K562 (cell line): ENCODE measurements at regions not wholly inside any gene's neighbourhood (a gene's known extent, or its start where the extent isn't known, plus 50 kb on each side); places are given as distances from the start of the nearest gene placed in this dataset.

ENCODE experiments used
- CAMTA2 ChIP-seq: fragments of 250-450 bp; sonication (Bioruptor Pico); conservative IDR thresholded peaks from 2 replicates; pipeline ENCODE4 v1.5.1; 2022
- FOXJ2 ChIP-seq: fragments of 200-800 bp; sonication (Bioruptor generic); IDR thresholded peaks from 2 replicates; pipeline ENCODE4 v1.6.1; 2016; ENCODE audit warnings: missing genetic modification characterization, missing compliant biosample characterization
- GTF2F1 ChIP-seq: IDR thresholded peaks from 2 replicates; pipeline ENCODE4 v1.6.1; 2011; ENCODE audit warnings: low read depth, low read length, improper control_type of control experiment
- HNRNPH1 ChIP-seq: fragments of 200-400 bp; formaldehyde crosslinking; optimal IDR thresholded peaks from 2 replicates; pipeline ENCODE3; 2017; ENCODE audit warnings: low read depth, mild to moderate bottlenecking, low read length, moderate library complexity
- PTBP1 ChIP-seq: fragments of 200-400 bp; formaldehyde crosslinking; IDR thresholded peaks from 2 replicates; pipeline ENCODE4 v1.6.1; 2017; ENCODE audit warnings: low read depth, low read length
- RAD21 ChIP-seq, 2 experiments: fragments of 250-450 bp in 1 of 2; fragments of 450-650 bp in 1 of 2; sonication (Bioruptor Pico) in 1 of 2; formaldehyde crosslinking in 1 of 2; IDR thresholded peaks in 1 of 2; conservative IDR thresholded peaks in 1 of 2; 2 replicates each; pipeline versions ENCODE4 v1.4.0 to v1.8.0; 2020 to 2022; ENCODE audit warnings: mild to moderate bottlenecking in 2 of 2, moderate library complexity in 1 of 2
- SRSF9 ChIP-seq: fragments of 200-400 bp; formaldehyde crosslinking; IDR thresholded peaks from 2 replicates; pipeline ENCODE4 v1.6.1; 2017; ENCODE audit warnings: low read depth, low read length, borderline replicate concordance
- ZFX ChIP-seq: sonication (generic); formaldehyde crosslinking; IDR thresholded peaks from 2 replicates; pipeline ENCODE4 v1.8.0; 2022; ENCODE audit warnings: mild to moderate bottlenecking, missing genetic modification reagents, moderate library complexity
- ZNF551 ChIP-seq: fragments of 250-450 bp; sonication (Bioruptor Pico); IDR thresholded peaks from 2 replicates; pipeline ENCODE4 v1.5.0; 2021; ENCODE audit warnings: mild to moderate bottlenecking, moderate library complexity
- TF ChIP-seq, protein P1 (sequence below): sonication (generic); formaldehyde crosslinking; IDR thresholded peaks from 2 replicates; pipeline ENCODE4 v1.8.1; 2022; ENCODE audit warnings: missing genetic modification reagents
- TF ChIP-seq, protein P2 (sequence below): sonication (generic); formaldehyde crosslinking; IDR thresholded peaks from 2 replicates; pipeline ENCODE4 v1.8.0; 2022; ENCODE audit warnings: mild to moderate bottlenecking, missing genetic modification reagents, borderline replicate concordance
- TF ChIP-seq, protein P3 (sequence below), 3 experiments: IDR thresholded peaks in 2 of 3; conservative IDR thresholded peaks in 1 of 3; 2 replicates each; pipeline ENCODE4 v1.5.1; 2011 to 2012; ENCODE audit warnings: low read length in 3 of 3, mild to moderate bottlenecking in 3 of 3, control low read depth in 2 of 3, improper control_type of control experiment in 1 of 3, inconsistent platforms in 1 of 3, low read depth in 1 of 3, mixed read lengths in 1 of 3, moderate library complexity in 1 of 3; ENCODE audit not compliant: insufficient read depth in 2 of 3

DNA sequence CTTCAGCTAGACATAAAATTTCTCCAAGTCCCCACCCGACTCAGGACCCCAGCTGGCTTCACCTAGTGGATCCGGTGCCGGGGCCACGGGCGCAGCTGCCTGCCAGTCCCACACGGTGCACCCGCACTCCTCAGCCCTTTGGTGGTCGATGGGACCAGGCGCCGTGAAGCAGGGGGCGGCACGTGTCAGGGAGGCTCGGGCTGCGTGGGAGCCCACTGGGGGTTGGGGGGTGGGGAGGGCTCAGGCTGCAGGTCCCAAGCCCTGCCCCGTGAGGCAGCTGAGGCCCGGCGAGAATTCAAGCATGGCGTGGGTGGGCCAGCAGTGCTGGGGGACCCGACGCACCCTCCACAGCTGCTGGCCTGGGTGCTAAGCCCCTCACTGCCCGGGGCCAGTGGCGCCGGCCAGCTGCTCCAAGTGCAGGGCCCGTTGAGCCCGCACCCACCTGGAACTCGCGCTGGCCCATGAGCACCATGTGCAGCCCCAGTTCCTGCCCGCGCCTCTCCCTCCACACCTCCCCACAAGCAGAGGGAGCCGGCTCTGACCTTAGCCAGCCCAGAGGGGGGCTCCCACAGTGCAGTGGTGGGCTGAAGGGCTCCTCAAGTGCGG lies 747.0 kb downstream of the FAM181B start:
- TF ChIP-seq GTF2F1 (no peak), SRSF9 (no peak), RAD21 (CRISPR knock-in tag; conservative IDR thresholded peaks at IDR 0.05 in 1 of 2, IDR thresholded peaks at IDR 0.05 in 1 of 2) (no peak), HNRNPH1 (no peak), FOXJ2 (tag) (no peak), CAMTA2 (no peak), PTBP1 (no peak), ZNF551 (no peak), ZFX (CRISPR knock-in tag) (no peak)
- TF ChIP-seq, protein P1, sequence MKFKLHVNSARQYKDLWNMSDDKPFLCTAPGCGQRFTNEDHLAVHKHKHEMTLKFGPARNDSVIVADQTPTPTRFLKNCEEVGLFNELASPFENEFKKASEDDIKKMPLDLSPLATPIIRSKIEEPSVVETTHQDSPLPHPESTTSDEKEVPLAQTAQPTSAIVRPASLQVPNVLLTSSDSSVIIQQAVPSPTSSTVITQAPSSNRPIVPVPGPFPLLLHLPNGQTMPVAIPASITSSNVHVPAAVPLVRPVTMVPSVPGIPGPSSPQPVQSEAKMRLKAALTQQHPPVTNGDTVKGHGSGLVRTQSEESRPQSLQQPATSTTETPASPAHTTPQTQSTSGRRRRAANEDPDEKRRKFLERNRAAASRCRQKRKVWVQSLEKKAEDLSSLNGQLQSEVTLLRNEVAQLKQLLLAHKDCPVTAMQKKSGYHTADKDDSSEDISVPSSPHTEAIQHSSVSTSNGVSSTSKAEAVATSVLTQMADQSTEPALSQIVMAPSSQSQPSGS (CRISPR knock-in tag), result no peak
- TF ChIP-seq, protein P2, sequence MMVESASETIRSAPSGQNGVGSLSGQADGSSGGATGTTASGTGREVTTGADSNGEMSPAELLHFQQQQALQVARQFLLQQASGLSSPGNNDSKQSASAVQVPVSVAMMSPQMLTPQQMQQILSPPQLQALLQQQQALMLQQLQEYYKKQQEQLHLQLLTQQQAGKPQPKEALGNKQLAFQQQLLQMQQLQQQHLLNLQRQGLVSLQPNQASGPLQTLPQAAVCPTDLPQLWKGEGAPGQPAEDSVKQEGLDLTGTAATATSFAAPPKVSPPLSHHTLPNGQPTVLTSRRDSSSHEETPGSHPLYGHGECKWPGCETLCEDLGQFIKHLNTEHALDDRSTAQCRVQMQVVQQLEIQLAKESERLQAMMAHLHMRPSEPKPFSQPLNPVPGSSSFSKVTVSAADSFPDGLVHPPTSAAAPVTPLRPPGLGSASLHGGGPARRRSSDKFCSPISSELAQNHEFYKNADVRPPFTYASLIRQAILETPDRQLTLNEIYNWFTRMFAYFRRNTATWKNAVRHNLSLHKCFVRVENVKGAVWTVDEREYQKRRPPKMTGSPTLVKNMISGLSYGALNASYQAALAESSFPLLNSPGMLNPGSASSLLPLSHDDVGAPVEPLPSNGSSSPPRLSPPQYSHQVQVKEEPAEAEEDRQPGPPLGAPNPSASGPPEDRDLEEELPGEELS, result no peak
- TF ChIP-seq, protein P3, sequence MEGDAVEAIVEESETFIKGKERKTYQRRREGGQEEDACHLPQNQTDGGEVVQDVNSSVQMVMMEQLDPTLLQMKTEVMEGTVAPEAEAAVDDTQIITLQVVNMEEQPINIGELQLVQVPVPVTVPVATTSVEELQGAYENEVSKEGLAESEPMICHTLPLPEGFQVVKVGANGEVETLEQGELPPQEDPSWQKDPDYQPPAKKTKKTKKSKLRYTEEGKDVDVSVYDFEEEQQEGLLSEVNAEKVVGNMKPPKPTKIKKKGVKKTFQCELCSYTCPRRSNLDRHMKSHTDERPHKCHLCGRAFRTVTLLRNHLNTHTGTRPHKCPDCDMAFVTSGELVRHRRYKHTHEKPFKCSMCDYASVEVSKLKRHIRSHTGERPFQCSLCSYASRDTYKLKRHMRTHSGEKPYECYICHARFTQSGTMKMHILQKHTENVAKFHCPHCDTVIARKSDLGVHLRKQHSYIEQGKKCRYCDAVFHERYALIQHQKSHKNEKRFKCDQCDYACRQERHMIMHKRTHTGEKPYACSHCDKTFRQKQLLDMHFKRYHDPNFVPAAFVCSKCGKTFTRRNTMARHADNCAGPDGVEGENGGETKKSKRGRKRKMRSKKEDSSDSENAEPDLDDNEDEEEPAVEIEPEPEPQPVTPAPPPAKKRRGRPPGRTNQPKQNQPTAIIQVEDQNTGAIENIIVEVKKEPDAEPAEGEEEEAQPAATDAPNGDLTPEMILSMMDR (IDR thresholded peaks at IDR 0.05 in 2 of 3, conservative IDR thresholded peaks at IDR 0.05 in 1 of 3; ENCODE audit: insufficient read depth in 2 of 3, low read depth in 1 of 3, low read length in 3 of 3), result no peak
